ENCODE measurements at regions not wholly inside any gene's neighbourhood (a gene's known extent, or its start where the extent isn't known, plus 50 kb on each side); places are given as distances from the start of the nearest gene placed in this dataset.

DNA sequence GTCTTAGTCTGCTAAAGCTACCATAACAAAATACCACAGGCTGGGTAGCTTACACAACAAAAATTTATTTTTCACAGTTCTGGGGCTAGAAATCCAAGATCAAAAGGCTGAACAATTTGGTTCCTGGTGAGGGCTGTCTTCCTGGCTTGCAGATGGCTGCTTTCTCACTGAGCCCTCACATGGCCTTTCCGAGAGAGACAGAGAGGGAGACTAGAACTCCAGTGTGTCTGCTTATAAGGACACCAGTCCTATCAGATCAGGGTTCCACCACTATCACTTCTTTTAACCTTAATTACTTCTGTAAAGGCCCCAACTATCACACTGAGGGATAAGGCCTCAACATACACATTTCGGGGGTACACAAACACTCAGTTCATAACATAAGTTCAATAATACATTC lies 527.4 kb upstream of the VSTM2A start:
- no peak for DNase-seq
- H3K4me1 Mint-ChIP-seq (ENCODE audit: low read depth, unreplicated experiment): no peaks in the 10 kb centered on the region
- CTCF ChIA-PET: no interaction called here
- H3K27me3 Mint-ChIP-seq (ENCODE audit: unreplicated experiment): no peaks in the 10 kb centered on the region
- H3K36me3 Mint-ChIP-seq (ENCODE audit: insufficient read depth, unreplicated experiment): no peaks in the 10 kb centered on the region
- intact Hi-C loops (cut with micrococcal nuclease; ENCODE audit: unreplicated experiment): no loop called here
- no peak overlapping the region for H3K27ac Mint-ChIP-seq (ENCODE audit: unreplicated experiment)
- H3K9me3 Mint-ChIP-seq (ENCODE audit: low read depth, unreplicated experiment): peaks cover 21% of the 10 kb centered on the region
- no peak overlapping the region for H3K4me3 Mint-ChIP-seq (ENCODE audit: low read depth, unreplicated experiment)
- BruUV-seq (replicated peaks): no TSS peak
- TF ChIP-seq, protein P1, sequence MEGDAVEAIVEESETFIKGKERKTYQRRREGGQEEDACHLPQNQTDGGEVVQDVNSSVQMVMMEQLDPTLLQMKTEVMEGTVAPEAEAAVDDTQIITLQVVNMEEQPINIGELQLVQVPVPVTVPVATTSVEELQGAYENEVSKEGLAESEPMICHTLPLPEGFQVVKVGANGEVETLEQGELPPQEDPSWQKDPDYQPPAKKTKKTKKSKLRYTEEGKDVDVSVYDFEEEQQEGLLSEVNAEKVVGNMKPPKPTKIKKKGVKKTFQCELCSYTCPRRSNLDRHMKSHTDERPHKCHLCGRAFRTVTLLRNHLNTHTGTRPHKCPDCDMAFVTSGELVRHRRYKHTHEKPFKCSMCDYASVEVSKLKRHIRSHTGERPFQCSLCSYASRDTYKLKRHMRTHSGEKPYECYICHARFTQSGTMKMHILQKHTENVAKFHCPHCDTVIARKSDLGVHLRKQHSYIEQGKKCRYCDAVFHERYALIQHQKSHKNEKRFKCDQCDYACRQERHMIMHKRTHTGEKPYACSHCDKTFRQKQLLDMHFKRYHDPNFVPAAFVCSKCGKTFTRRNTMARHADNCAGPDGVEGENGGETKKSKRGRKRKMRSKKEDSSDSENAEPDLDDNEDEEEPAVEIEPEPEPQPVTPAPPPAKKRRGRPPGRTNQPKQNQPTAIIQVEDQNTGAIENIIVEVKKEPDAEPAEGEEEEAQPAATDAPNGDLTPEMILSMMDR (IDR thresholded peaks at IDR 0.05; ENCODE audit: unreplicated experiment): no peak

DNA sequence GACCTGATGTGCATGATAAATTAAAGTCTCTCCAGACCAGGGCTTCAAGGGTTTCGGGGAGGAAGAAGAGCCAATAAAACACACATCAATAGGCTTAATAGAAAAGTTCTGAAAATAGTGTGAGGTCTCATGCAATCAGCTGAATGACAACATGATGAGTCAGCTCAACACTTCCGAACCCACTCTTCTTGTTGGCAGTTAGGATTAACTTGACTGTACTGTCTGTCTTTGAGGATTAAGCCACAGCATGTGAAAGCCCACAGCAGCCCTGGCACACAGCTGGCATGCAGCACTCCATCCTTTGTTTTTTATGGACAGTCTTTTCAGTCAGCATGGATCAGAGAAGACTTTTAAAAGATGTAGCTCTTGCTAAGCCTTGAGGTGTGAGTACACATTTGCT lies 526.9 kb upstream of the VSTM2A start:
- no peak for DNase-seq
- Mint-ChIP-seq H3K27ac (ENCODE audit: unreplicated experiment) (no peak overlapping the region), H3K9me3 (ENCODE audit: low read depth, unreplicated experiment) (peaks cover 20% of the 10 kb centered on the region), H3K36me3 (ENCODE audit: insufficient read depth, unreplicated experiment) (no peaks in the 10 kb centered on the region), H3K4me3 (ENCODE audit: low read depth, unreplicated experiment) (no peak overlapping the region), H3K27me3 (ENCODE audit: unreplicated experiment) (no peaks in the 10 kb centered on the region), H3K4me1 (ENCODE audit: low read depth, unreplicated experiment) (no peaks in the 10 kb centered on the region)
- BruUV-seq (replicated peaks): no TSS peak
- TF ChIP-seq, protein P1 (IDR thresholded peaks at IDR 0.05; ENCODE audit: unreplicated experiment): no peak
- CTCF ChIA-PET: no interaction called here
- intact Hi-C loops (cut with micrococcal nuclease; ENCODE audit: unreplicated experiment): no loop called here

DNA sequence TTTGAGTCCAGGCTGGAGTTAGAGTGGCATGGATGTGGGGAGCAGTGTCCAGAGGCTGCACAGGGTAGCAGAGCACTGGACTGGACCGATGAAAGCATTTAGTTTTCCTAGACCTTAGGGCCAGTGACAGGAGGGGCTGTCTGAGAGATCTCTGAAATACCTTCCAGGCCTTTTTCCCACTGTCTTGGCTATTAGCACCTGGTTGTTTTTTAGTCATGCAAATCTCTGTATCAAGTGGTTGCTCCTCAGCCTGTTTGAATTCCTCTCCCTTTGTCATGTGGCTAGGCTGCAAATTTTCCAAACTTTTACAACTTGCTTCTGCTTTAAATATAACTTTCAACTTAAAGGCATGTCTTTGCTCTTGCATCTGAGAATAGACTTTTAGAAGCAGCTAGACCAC lies 504.3 kb upstream of the VSTM2A start:
- no TSS peak for BruUV-seq (replicated peaks)
- Mint-ChIP-seq H3K4me1 (ENCODE audit: low read depth, unreplicated experiment) (no peaks in the 10 kb centered on the region), H3K36me3 (ENCODE audit: insufficient read depth, unreplicated experiment) (no peaks in the 10 kb centered on the region), H3K9me3 (ENCODE audit: low read depth, unreplicated experiment) (peaks cover 10% of the 10 kb centered on the region), H3K27ac (ENCODE audit: unreplicated experiment) (no peak overlapping the region), H3K27me3 (ENCODE audit: unreplicated experiment) (no peaks in the 10 kb centered on the region), H3K4me3 (ENCODE audit: low read depth, unreplicated experiment) (no peak overlapping the region)
- CTCF ChIA-PET: no interaction called here
- intact Hi-C loops (cut with micrococcal nuclease; ENCODE audit: unreplicated experiment): no loop called here
- no peak for DNase-seq
- TF ChIP-seq, protein P1 (IDR thresholded peaks at IDR 0.05; ENCODE audit: unreplicated experiment): no peak

DNA sequence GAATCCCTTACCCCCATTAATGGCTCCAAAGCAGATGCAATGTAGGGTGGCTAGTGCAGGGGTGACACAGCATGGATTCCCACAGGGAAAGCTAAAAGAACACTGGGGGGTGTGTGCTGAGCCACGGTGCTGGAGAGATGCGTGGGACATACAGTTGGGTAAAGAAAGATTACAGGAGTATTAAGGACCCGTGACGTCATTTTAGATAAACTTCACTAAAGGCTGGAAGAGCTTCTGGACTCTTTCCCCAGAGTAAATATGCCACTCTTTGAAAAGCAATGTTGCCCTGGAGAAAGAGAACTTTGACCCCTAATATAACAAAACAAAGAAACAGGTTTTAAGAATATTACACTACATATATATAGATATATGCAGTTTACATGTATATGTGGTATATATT lies 481.5 kb upstream of the VSTM2A start:
- H3K27ac Mint-ChIP-seq (ENCODE audit: unreplicated experiment): no peak overlapping the region
- CTCF ChIA-PET: no interaction called here

More for the DNA sequence above, 481.5 kb upstream of the VSTM2A start:
- no peaks in the 10 kb centered on the region for H3K36me3 Mint-ChIP-seq (ENCODE audit: insufficient read depth, unreplicated experiment)
- TF ChIP-seq, protein P1 (IDR thresholded peaks at IDR 0.05; ENCODE audit: unreplicated experiment): no peak
- H3K9me3 Mint-ChIP-seq (ENCODE audit: low read depth, unreplicated experiment): peaks cover 26% of the 10 kb centered on the region
- BruUV-seq (replicated peaks): no TSS peak
- no peak for DNase-seq
- intact Hi-C loops (cut with micrococcal nuclease; ENCODE audit: unreplicated experiment): no loop called here
- H3K4me3 Mint-ChIP-seq (ENCODE audit: low read depth, unreplicated experiment): no peak overlapping the region
- H3K4me1 Mint-ChIP-seq (ENCODE audit: low read depth, unreplicated experiment): no peaks in the 10 kb centered on the region
- H3K27me3 Mint-ChIP-seq (ENCODE audit: unreplicated experiment): no peaks in the 10 kb centered on the region
